Nephron (organoid): ENCODE measurements at regions not wholly inside any gene's neighbourhood (a gene's known extent, or its start where the extent isn't known, plus 50 kb on each side); places are given as distances from the start of the nearest gene placed in this dataset.
"Not testable (repeated sequence)": the region's sequence is repeated elsewhere in the genome, so short reads cannot be mapped to it uniquely, and the experiment has no call there.

Experiments
- H3K27ac Mint-ChIP-seq, 3 experiments: 2 replicates each; pipeline ENCODE4 v1.8.0; 2020; ENCODE audit warnings: mixed read lengths in 3 of 3, mild to moderate bottlenecking in 2 of 3, moderate library complexity in 1 of 3
- H3K27me3 Mint-ChIP-seq: 2 replicates; pipeline ENCODE4 v1.8.0; 2021; ENCODE audit warnings: low read depth, mild to moderate bottlenecking, moderate library complexity, mixed read lengths
- H3K36me3 Mint-ChIP-seq: 2 replicates; pipeline ENCODE4 v1.8.0; 2020; ENCODE audit warnings: low read depth, mixed read lengths
- H3K4me1 Mint-ChIP-seq: 2 replicates; pipeline ENCODE4 v1.8.0; 2020; ENCODE audit warnings: mixed read lengths
- H3K4me3 Mint-ChIP-seq, 3 experiments: 2 replicates each; pipeline ENCODE4 v1.8.0; 2020; ENCODE audit warnings: mild to moderate bottlenecking in 3 of 3, mixed read lengths in 3 of 3, moderate library complexity in 2 of 3
- H3K9me3 Mint-ChIP-seq: 2 replicates; pipeline ENCODE4 v1.8.0; 2020; ENCODE audit warnings: mixed read lengths
- TF ChIP-seq, protein P1 (sequence below), 3 experiments: fragments of 200-600 bp; sonication (generic); IDR thresholded peaks; one replicate each; pipeline ENCODE4 v1.5.0; 2021; ENCODE audit warnings: antibody characterized with exemption in 3 of 3; ENCODE audit not compliant: unreplicated experiment in 3 of 3

- TF ChIP-seq, protein P1, sequence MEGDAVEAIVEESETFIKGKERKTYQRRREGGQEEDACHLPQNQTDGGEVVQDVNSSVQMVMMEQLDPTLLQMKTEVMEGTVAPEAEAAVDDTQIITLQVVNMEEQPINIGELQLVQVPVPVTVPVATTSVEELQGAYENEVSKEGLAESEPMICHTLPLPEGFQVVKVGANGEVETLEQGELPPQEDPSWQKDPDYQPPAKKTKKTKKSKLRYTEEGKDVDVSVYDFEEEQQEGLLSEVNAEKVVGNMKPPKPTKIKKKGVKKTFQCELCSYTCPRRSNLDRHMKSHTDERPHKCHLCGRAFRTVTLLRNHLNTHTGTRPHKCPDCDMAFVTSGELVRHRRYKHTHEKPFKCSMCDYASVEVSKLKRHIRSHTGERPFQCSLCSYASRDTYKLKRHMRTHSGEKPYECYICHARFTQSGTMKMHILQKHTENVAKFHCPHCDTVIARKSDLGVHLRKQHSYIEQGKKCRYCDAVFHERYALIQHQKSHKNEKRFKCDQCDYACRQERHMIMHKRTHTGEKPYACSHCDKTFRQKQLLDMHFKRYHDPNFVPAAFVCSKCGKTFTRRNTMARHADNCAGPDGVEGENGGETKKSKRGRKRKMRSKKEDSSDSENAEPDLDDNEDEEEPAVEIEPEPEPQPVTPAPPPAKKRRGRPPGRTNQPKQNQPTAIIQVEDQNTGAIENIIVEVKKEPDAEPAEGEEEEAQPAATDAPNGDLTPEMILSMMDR (IDR thresholded peaks at IDR 0.05; ENCODE audit: unreplicated experiment in 3 of 3), result no peak
- Mint-ChIP-seq H3K36me3 (no peaks in the 10 kb centered on the region), H3K27ac (no peak overlapping the region), H3K4me3 (no peak overlapping the region), H3K4me1 (peaks cover 5% of the 10 kb centered on the region), H3K9me3 (peaks cover 8% of the 10 kb centered on the region), H3K27me3 (no peaks in the 10 kb centered on the region)
Measured at GRCh38 chr5:84436866-84437265, 52.2 kb upstream of the EDIL3 start.

GRCh38 chr5:84435861-84436346, 51.2 kb upstream of the EDIL3 start:
- H3K27ac Mint-ChIP-seq, result peak overlapping the region; percentile 10 to 85 (median 42)
- not testable (repeated sequence) for H3K27me3 Mint-ChIP-seq, H3K4me1 Mint-ChIP-seq, H3K4me3 Mint-ChIP-seq, H3K9me3 Mint-ChIP-seq, H3K36me3 Mint-ChIP-seq
